ENCODE measurements at regions not wholly inside any gene's neighbourhood (a gene's known extent, or its start where the extent isn't known, plus 50 kb on each side); places are given as distances from the start of the nearest gene placed in this dataset.

GRCh38 chr2:22497789-22498188 is 887.2 kb upstream of the KLHL29 start (continued):
- TF ChIP-seq ETV6 (CRISPR knock-in tag; IDR thresholded peaks at IDR 0.05) (no peak), GRHL2 (CRISPR knock-in tag; IDR thresholded peaks at IDR 0.05; ENCODE audit: insufficient replicate concordance, severe bottlenecking) (no peak), OVOL2 (CRISPR knock-in tag; IDR thresholded peaks at IDR 0.05; ENCODE audit: borderline replicate concordance) (no peak)

- ChIA-PET CTCF (no interaction called here), POLR2A (interaction anchor here (1.0 kb wide), 1 partner anchor 32 kb away, joined by 4 read pairs; no protein-coding TSS in a partner anchor)
- TF ChIP-seq GABPB1 (CRISPR knock-in tag; IDR thresholded peaks at IDR 0.05), result no peak
- no peak for TF ChIP-seq ARID4B (CRISPR knock-in tag; IDR thresholded peaks at IDR 0.05; ENCODE audit: borderline replicate concordance)
- no peak for TF ChIP-seq ATF2 (CRISPR knock-in tag; IDR thresholded peaks at IDR 0.05; ENCODE audit: borderline replicate concordance, low read depth)
- TF ChIP-seq CTCF (IDR thresholded peaks at IDR 0.05), result no peak
- TF ChIP-seq ZNF121 (CRISPR knock-in tag; IDR thresholded peaks at IDR 0.05), result no peak
- TF ChIP-seq JAZF1 (CRISPR knock-in tag; IDR thresholded peaks at IDR 0.05), result no peak
- TF ChIP-seq ZNF512 (CRISPR knock-in tag; IDR thresholded peaks at IDR 0.05; ENCODE audit: borderline replicate concordance), result no peak
- no peak for TF ChIP-seq ZMAT4 (CRISPR knock-in tag; IDR thresholded peaks at IDR 0.05)
- TF ChIP-seq GTF2I (CRISPR knock-in tag; conservative IDR thresholded peaks at IDR 0.05), result no peak
- no peak for TF ChIP-seq RORB (CRISPR knock-in tag; IDR thresholded peaks at IDR 0.05)
- TF ChIP-seq AR (CRISPR knock-in tag; IDR thresholded peaks at IDR 0.05), result no peak
- no peak for TF ChIP-seq ZBTB43 (CRISPR knock-in tag; IDR thresholded peaks at IDR 0.05)
- no peak for TF ChIP-seq NR2C2 (CRISPR knock-in tag; IDR thresholded peaks at IDR 0.05)
- TF ChIP-seq USF1 (CRISPR knock-in tag; IDR thresholded peaks at IDR 0.05), result no peak
- DNase-seq (ENCODE audit: low spot score) (no peak), ATAC-seq (no peak)
- Mint-ChIP-seq H3K27me3 (ENCODE audit: low read depth) (no peaks in the 10 kb centered on the region), H3K4me1 (peaks cover 10% of the 10 kb centered on the region), H3K36me3 (no peaks in the 10 kb centered on the region), H3K4me3 (no peak overlapping the region), H3K9me3 (0 out of 2 replicates have a peak, but pooled peaks cover 13% of the 10 kb centered on the region), H3K27ac (no peak overlapping the region)
Measured at GRCh38 chr2:22499082-22499839, 885.7 kb upstream of the KLHL29 start.

Data from WTC11 (cell line).